PFSK-1 (cell line): ENCODE measurements at regions not wholly inside any gene's neighbourhood (a gene's known extent, or its start where the extent isn't known, plus 50 kb on each side); places are given as distances from the start of the nearest gene placed in this dataset.

ENCODE experiments used
- FOXP2 ChIP-seq: optimal IDR thresholded peaks from 2 replicates; pipeline ENCODE3; 2011; ENCODE audit warnings: borderline replicate concordance, control low read depth, inconsistent platforms; ENCODE audit not compliant: insufficient read depth; ENCODE audit errors: extremely low read length, extremely low read depth
- POLR2AphosphoS5 ChIP-seq: IDR thresholded peaks from 2 replicates; pipeline ENCODE4 v1.6.1; 2012; ENCODE audit warnings: low read depth, mild to moderate bottlenecking, control low read depth, low read length, moderate library complexity
- REST ChIP-seq, 2 experiments: IDR thresholded peaks; 2 replicates each; pipeline versions ENCODE4 v1.6.1 to v1.8.0; 2011 to 2012; ENCODE audit warnings: low read depth in 2 of 2, low read length in 2 of 2, control low read depth in 1 of 2, inconsistent platforms in 1 of 2, mild to moderate bottlenecking in 1 of 2, moderate library complexity in 1 of 2; ENCODE audit not compliant: insufficient read depth in 1 of 2
- SIN3A ChIP-seq: IDR thresholded peaks from 2 replicates; pipeline ENCODE4 v1.6.1; 2012; ENCODE audit warnings: mild to moderate bottlenecking, low read length, moderate library complexity, borderline replicate concordance; ENCODE audit not compliant: insufficient read depth
- TAF1 ChIP-seq: IDR thresholded peaks from 2 replicates; pipeline ENCODE4 v1.6.1; 2012; ENCODE audit warnings: low read length, control low read depth, borderline replicate concordance; ENCODE audit not compliant: insufficient read depth

- TF ChIP-seq TAF1 (no peak), POLR2AphosphoS5 (no peak), SIN3A (no peak), REST (IDR thresholded peaks at IDR 0.05; ENCODE audit: insufficient read depth in 1 of 2, low read depth in 2 of 2, low read length in 2 of 2) (no peak), FOXP2 (no peak)
Observed at GRCh38 chr15:77557564-77557963, 75.1 kb downstream of the LINGO1 start.

GRCh38 chr15:77557144-77557543 lies 75.6 kb downstream of the LINGO1 start:
- TF ChIP-seq REST (IDR thresholded peaks at IDR 0.05; ENCODE audit: insufficient read depth in 1 of 2, low read depth in 2 of 2, low read length in 2 of 2) = no peak
- TF ChIP-seq TAF1 = no peak
- TF ChIP-seq SIN3A = no peak
- TF ChIP-seq FOXP2 = no peak
- TF ChIP-seq POLR2AphosphoS5 = no peak

- TF ChIP-seq POLR2AphosphoS5 (no peak), FOXP2 (no peak), SIN3A (no peak), TAF1 (no peak), REST (IDR thresholded peaks at IDR 0.05; ENCODE audit: insufficient read depth in 1 of 2, low read depth in 2 of 2, low read length in 2 of 2) (no peak)
Observed at GRCh38 chr15:77556622-77557021, 76.1 kb downstream of the LINGO1 start.

- no peak for TF ChIP-seq SIN3A
- TF ChIP-seq POLR2AphosphoS5 = no peak
- no peak for TF ChIP-seq REST (IDR thresholded peaks at IDR 0.05; ENCODE audit: insufficient read depth in 1 of 2, low read depth in 2 of 2, low read length in 2 of 2)
- no peak for TF ChIP-seq TAF1
- no peak for TF ChIP-seq FOXP2
Observed at GRCh38 chr15:77555232-77555631, 77.5 kb downstream of the LINGO1 start.
